HepG2 (cell line): ENCODE measurements at regions not wholly inside any gene's neighbourhood (a gene's known extent, or its start where the extent isn't known, plus 50 kb on each side); places are given as distances from the start of the nearest gene placed in this dataset.
A peak's percentile ranks its signal among the peaks of the same experiment; 100 is the strongest.

ENCODE experiments used
- CBX2 ChIP-seq, 2 experiments: fragments of 200-600 bp in 1 of 2; sonication (generic); formaldehyde crosslinking in 1 of 2; IDR thresholded peaks; 2 replicates each; pipeline versions ENCODE4 v1.7.0 to v1.8.1; 2018 to 2022; ENCODE audit warnings: low read depth in 2 of 2, low read length in 1 of 2, mild to moderate bottlenecking in 1 of 2, missing genetic modification reagents in 1 of 2
- CHD4 ChIP-seq: fragments of 200-600 bp; sonication (generic); IDR thresholded peaks from 2 replicates; pipeline ENCODE4 v1.7.0; 2017; ENCODE audit warnings: mild to moderate bottlenecking, low read length, borderline replicate concordance
- FOXM1 ChIP-seq: sonication (generic); formaldehyde crosslinking; IDR thresholded peaks from 2 replicates; pipeline ENCODE4 v1.5.0; 2020; ENCODE audit warnings: missing genetic modification reagents
- HNF4A ChIP-seq: sonication (generic); formaldehyde crosslinking; IDR thresholded peaks from 2 replicates; pipeline ENCODE4 v1.4.0; 2020; ENCODE audit warnings: missing genetic modification reagents
- KDM5A ChIP-seq: fragments of 200-600 bp; sonication (generic); IDR thresholded peaks from 2 replicates; pipeline ENCODE4 v1.7.0; 2018; ENCODE audit warnings: antibody characterized with exemption, mild to moderate bottlenecking, low read length, borderline replicate concordance
- MAFG ChIP-seq: sonication (generic); formaldehyde crosslinking; IDR thresholded peaks from 2 replicates; pipeline ENCODE4 v1.5.1; 2020; ENCODE audit warnings: mild to moderate bottlenecking, missing genetic modification reagents
- MIER2 ChIP-seq: IDR thresholded peaks from 2 replicates; pipeline ENCODE4 v1.6.1; 2016; ENCODE audit warnings: missing biosample characterization, missing genetic modification reagents
- NFRKB ChIP-seq: fragments of 450-650 bp; IDR thresholded peaks from 2 replicates; pipeline ENCODE4 v1.6.1; 2017
- PAF1 ChIP-seq: IDR thresholded peaks from 2 replicates; pipeline ENCODE4 v1.6.1; 2016; ENCODE audit warnings: missing genetic modification reagents, missing compliant biosample characterization
- SMAD3 ChIP-seq: sonication (generic); formaldehyde crosslinking; IDR thresholded peaks from 2 replicates; pipeline ENCODE4 v1.4.0; 2020; ENCODE audit warnings: missing genetic modification reagents
- SMC3 ChIP-seq: IDR thresholded peaks from 2 replicates; pipeline ENCODE4 v1.6.1; 2011; ENCODE audit warnings: low read length, improper control_type of control experiment
- TCF7 ChIP-seq: sonication (generic); IDR thresholded peaks from 2 replicates; pipeline ENCODE4 v1.6.1; 2016; ENCODE audit warnings: antibody characterized with exemption, low read depth
- ZBTB42 ChIP-seq: sonication (generic); formaldehyde crosslinking; IDR thresholded peaks from 2 replicates; pipeline ENCODE4 v1.5.0; 2020; ENCODE audit warnings: mild to moderate bottlenecking, missing genetic modification reagents
- ZFP90 ChIP-seq: sonication (generic); formaldehyde crosslinking; IDR thresholded peaks from 2 replicates; pipeline ENCODE4 v1.8.0; 2022; ENCODE audit warnings: missing genetic modification reagents, mild to moderate bottlenecking, inconsistent platforms, borderline replicate concordance
- ZNF180 ChIP-seq: sonication (generic); formaldehyde crosslinking; IDR thresholded peaks from 2 replicates; pipeline ENCODE4 v1.4.0; 2020; ENCODE audit warnings: low read depth, missing genetic modification reagents, borderline replicate concordance
- ZNF496 ChIP-seq: sonication (generic); formaldehyde crosslinking; IDR thresholded peaks from 2 replicates; pipeline ENCODE4 v1.8.1; 2023; ENCODE audit warnings: mild to moderate bottlenecking, moderate library complexity, missing genetic modification reagents; ENCODE audit not compliant: insufficient replicate concordance
- ZNF614 ChIP-seq: IDR thresholded peaks from 2 replicates; pipeline ENCODE4 v1.6.1; 2018; ENCODE audit warnings: missing biosample characterization, missing genetic modification reagents, inconsistent platforms, borderline replicate concordance
- ZNF660 ChIP-seq: sonication (generic); formaldehyde crosslinking; IDR thresholded peaks from 2 replicates; pipeline ENCODE4 v1.5.1; 2020; ENCODE audit warnings: mild to moderate bottlenecking, low read depth, missing genetic modification reagents, borderline replicate concordance
- ZNF788 ChIP-seq: sonication (generic); formaldehyde crosslinking; IDR thresholded peaks from 2 replicates; pipeline ENCODE4 v1.5.0; 2020; ENCODE audit warnings: mild to moderate bottlenecking, missing genetic modification reagents, borderline replicate concordance
- TF ChIP-seq, protein P1 (sequence below): sonication (generic); formaldehyde crosslinking; IDR thresholded peaks from 2 replicates; pipeline ENCODE4 v1.4.0; 2020; ENCODE audit warnings: mild to moderate bottlenecking, low read depth, missing genetic modification reagents
- TF ChIP-seq, protein P2 (sequence below): sonication (generic); formaldehyde crosslinking; IDR thresholded peaks from 2 replicates; pipeline ENCODE4 v1.4.0; 2020; ENCODE audit warnings: missing genetic modification reagents
- TF ChIP-seq, protein P3 (sequence below): IDR thresholded peaks from 2 replicates; pipeline ENCODE4 v1.6.1; 2012; ENCODE audit warnings: low read length, improper control_type of control experiment

DNA sequence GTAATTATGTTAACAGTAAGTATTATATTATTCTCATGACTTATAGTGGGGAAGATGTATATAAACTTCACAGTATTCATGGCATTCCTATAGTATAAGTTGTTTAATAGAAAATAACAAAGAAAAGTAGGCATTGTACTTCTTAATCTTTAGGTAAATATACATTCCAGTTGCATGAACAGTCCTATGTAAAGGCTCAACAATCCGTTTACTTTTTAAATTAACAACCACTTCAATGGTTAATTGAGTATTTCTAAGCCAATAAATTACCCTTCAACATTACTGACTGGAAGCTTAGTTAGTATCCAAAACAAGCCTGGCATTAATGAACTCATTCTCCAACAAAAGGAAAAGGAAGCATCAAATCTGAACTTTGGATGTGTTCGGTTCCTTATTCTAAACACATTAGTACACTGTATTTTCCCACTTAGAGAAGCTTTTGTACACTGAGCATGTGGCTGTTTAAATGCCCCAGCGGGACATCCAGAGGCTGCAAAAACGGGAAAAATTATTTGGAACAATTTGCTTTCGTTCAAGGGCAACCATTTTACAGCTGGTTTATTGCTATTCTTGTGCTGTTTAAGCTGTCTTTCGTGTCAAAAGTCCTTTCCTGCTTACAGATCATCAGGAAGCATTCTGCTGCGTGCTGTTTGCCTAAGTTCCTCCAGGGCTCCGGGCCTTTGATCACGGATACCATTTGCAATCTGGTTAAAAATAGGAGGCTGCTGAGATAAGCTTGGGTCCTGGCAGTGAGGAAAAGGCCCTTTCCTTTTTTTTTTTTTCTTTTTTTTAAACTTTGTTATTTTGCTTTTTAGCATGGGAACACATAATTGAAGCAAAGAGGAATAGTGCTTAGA lies 460.3 kb downstream of the SPRY1 start (continued):
- TF ChIP-seq ZNF614 (CRISPR knock-in tag) (peak; percentile 75), ZNF496 (CRISPR knock-in tag) (no peak), ZBTB42 (CRISPR knock-in tag) (no peak), MAFG (CRISPR knock-in tag) (no peak), ZNF660 (no peak), HNF4A (peak; percentile 87), SMAD3 (CRISPR knock-in tag) (0 out of 2 replicates have a peak, but pooled peaks have one; percentile 21), FOXM1 (no peak), SMC3 (no peak; the same call in 1 of the 2 replicates), CBX2 (IDR thresholded peaks at IDR 0.05; ENCODE audit: low read depth, low read length) (no peak), CBX2 (CRISPR knock-in tag; IDR thresholded peaks at IDR 0.05; ENCODE audit: low read depth) (no peak), ZFP90 (no peak; the same call in 1 of the 2 replicates), NFRKB (no peak), KDM5A (no peak), ZNF180 (CRISPR knock-in tag) (no peak), PAF1 (CRISPR knock-in tag) (no peak), CHD4 (peak; percentile 45; the same call in 1 of the 2 replicates), MIER2 (CRISPR knock-in tag) (no peak), TCF7 (peak; percentile 97), ZNF788 (CRISPR knock-in tag) (peak; percentile 67; the same call in 1 of the 2 replicates)
- TF ChIP-seq, protein P1, sequence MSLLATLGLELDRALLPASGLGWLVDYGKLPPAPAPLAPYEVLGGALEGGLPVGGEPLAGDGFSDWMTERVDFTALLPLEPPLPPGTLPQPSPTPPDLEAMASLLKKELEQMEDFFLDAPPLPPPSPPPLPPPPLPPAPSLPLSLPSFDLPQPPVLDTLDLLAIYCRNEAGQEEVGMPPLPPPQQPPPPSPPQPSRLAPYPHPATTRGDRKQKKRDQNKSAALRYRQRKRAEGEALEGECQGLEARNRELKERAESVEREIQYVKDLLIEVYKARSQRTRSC (CRISPR knock-in tag) = no peak
- TF ChIP-seq, protein P2, sequence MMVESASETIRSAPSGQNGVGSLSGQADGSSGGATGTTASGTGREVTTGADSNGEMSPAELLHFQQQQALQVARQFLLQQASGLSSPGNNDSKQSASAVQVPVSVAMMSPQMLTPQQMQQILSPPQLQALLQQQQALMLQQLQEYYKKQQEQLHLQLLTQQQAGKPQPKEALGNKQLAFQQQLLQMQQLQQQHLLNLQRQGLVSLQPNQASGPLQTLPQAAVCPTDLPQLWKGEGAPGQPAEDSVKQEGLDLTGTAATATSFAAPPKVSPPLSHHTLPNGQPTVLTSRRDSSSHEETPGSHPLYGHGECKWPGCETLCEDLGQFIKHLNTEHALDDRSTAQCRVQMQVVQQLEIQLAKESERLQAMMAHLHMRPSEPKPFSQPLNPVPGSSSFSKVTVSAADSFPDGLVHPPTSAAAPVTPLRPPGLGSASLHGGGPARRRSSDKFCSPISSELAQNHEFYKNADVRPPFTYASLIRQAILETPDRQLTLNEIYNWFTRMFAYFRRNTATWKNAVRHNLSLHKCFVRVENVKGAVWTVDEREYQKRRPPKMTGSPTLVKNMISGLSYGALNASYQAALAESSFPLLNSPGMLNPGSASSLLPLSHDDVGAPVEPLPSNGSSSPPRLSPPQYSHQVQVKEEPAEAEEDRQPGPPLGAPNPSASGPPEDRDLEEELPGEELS (CRISPR knock-in tag) = peak; percentile 97
- TF ChIP-seq, protein P3, sequence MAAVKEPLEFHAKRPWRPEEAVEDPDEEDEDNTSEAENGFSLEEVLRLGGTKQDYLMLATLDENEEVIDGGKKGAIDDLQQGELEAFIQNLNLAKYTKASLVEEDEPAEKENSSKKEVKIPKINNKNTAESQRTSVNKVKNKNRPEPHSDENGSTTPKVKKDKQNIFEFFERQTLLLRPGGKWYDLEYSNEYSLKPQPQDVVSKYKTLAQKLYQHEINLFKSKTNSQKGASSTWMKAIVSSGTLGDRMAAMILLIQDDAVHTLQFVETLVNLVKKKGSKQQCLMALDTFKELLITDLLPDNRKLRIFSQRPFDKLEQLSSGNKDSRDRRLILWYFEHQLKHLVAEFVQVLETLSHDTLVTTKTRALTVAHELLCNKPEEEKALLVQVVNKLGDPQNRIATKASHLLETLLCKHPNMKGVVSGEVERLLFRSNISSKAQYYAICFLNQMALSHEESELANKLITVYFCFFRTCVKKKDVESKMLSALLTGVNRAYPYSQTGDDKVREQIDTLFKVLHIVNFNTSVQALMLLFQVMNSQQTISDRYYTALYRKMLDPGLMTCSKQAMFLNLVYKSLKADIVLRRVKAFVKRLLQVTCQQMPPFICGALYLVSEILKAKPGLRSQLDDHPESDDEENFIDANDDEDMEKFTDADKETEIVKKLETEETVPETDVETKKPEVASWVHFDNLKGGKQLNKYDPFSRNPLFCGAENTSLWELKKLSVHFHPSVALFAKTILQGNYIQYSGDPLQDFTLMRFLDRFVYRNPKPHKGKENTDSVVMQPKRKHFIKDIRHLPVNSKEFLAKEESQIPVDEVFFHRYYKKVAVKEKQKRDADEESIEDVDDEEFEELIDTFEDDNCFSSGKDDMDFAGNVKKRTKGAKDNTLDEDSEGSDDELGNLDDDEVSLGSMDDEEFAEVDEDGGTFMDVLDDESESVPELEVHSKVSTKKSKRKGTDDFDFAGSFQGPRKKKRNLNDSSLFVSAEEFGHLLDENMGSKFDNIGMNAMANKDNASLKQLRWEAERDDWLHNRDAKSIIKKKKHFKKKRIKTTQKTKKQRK = no peak
